Keratinocyte (primary cell): ENCODE measurements at regions not wholly inside any gene's neighbourhood (a gene's known extent, or its start where the extent isn't known, plus 50 kb on each side); places are given as distances from the start of the nearest gene placed in this dataset.

Source experiments
- DNase-seq: peaks from one replicate; pipeline ENCODE4 v3.0.0-alpha.2; 2011; ENCODE audit warnings: low read depth, missing footprints, low spot score
- FAIRE-seq: peaks from 2 replicates; lab custom pipeline; 2011; peaks lifted over from hg19 to GRCh38; lab: Jason Lieb, UNC
- H2AFZ ChIP-seq: 2 replicates; pipeline ENCODE4 v1.6.0; 2012; ENCODE audit warnings: low read length, control low read depth, inconsistent platforms; ENCODE audit not compliant: control insufficient read depth
- H3K27ac ChIP-seq: 2 replicates; pipeline ENCODE4 v1.5.1; 2011; ENCODE audit warnings: low read length; ENCODE audit not compliant: control insufficient read depth, insufficient read depth
- H3K27me3 ChIP-seq: 3 replicates; pipeline ENCODE4 v1.6.0; 2011; ENCODE audit warnings: low read length; ENCODE audit not compliant: control insufficient read depth, insufficient read depth; ENCODE audit errors: extremely low read depth
- H3K36me3 ChIP-seq, 2 experiments: 2 replicates in 1 of 2; 3 replicates in 1 of 2; pipeline ENCODE4 v1.5.1; 2011; ENCODE audit warnings: low read length in 2 of 2, mild to moderate bottlenecking in 1 of 2; ENCODE audit not compliant: control insufficient read depth in 2 of 2, insufficient read depth in 2 of 2; ENCODE audit errors: extremely low read depth in 1 of 2
- H3K4me1 ChIP-seq: 3 replicates; pipeline ENCODE4 v1.5.1; 2011; ENCODE audit warnings: low read length; ENCODE audit not compliant: control insufficient read depth, insufficient read depth; ENCODE audit errors: extremely low read depth
- H3K4me2 ChIP-seq: 3 replicates; pipeline ENCODE4 v1.6.0; 2011; ENCODE audit warnings: low read depth, low read length; ENCODE audit not compliant: control insufficient read depth, insufficient read depth; ENCODE audit errors: extremely low read depth
- H3K4me3 ChIP-seq, 3 experiments: fragments of 200-600 bp in 1 of 3; sonication (generic) in 1 of 3; 2 replicates in 2 of 3; 3 replicates in 1 of 3; pipeline ENCODE4 v1.5.1; 2011 to 2016; ENCODE audit warnings: low read length in 3 of 3, mild to moderate bottlenecking in 3 of 3, control low read depth in 2 of 3, inconsistent platforms in 1 of 3, low read depth in 1 of 3, mixed read lengths in 1 of 3, mixed run types in 1 of 3, moderate library complexity in 1 of 3; ENCODE audit not compliant: control insufficient read depth in 2 of 3, insufficient read depth in 2 of 3; ENCODE audit errors: extremely low read depth in 1 of 3
- H3K79me2 ChIP-seq: 2 replicates; pipeline ENCODE4 v1.6.0; 2012; ENCODE audit warnings: low read length; ENCODE audit not compliant: control insufficient read depth, insufficient read depth
- H3K9ac ChIP-seq: 3 replicates; pipeline ENCODE4 v1.6.0; 2011; ENCODE audit warnings: low read length; ENCODE audit not compliant: control insufficient read depth, insufficient read depth; ENCODE audit errors: extremely low read depth
- H3K9me1 ChIP-seq: 3 replicates; pipeline ENCODE4 v1.6.0; 2011; ENCODE audit warnings: low read length; ENCODE audit not compliant: control insufficient read depth, insufficient read depth; ENCODE audit errors: extremely low read depth
- H3K9me3 ChIP-seq: 2 replicates; pipeline ENCODE4 v1.5.1; 2012; ENCODE audit warnings: low read depth, low read length; ENCODE audit not compliant: control insufficient read depth
- H4K20me1 ChIP-seq: 3 replicates; pipeline ENCODE4 v1.6.0; 2011; ENCODE audit warnings: low read length; ENCODE audit not compliant: control insufficient read depth, insufficient read depth; ENCODE audit errors: extremely low read depth
- EZH2 ChIP-seq: IDR thresholded peaks from one replicate; pipeline ENCODE4 v1.6.1; 2012; ENCODE audit warnings: inconsistent platforms, mild to moderate bottlenecking, low read length, moderate library complexity
- dilution Hi-C: fragments of 300-500 bp; cut with MboI; formaldehyde crosslinking; loops from one replicate; pipeline ENCODE4 v1.7.0; 2020; ENCODE audit warnings: low sequenced_read_pairs; ENCODE audit not compliant: extremely low pct_ligation_motif_present
- TF ChIP-seq, protein P1 (sequence below), 3 experiments: IDR thresholded peaks in 1 of 3; conservative IDR thresholded peaks in 1 of 3; optimal IDR thresholded peaks in 1 of 3; 2 replicates in 2 of 3; 3 replicates in 1 of 3; pipeline versions ENCODE3 to v1.5.1; 2011; ENCODE audit warnings: low read length in 3 of 3, mild to moderate bottlenecking in 3 of 3, moderate library complexity in 2 of 3, control low read depth in 1 of 3, inconsistent platforms in 1 of 3; ENCODE audit not compliant: insufficient read depth in 2 of 3; ENCODE audit errors: extremely low read depth in 1 of 3

DNA sequence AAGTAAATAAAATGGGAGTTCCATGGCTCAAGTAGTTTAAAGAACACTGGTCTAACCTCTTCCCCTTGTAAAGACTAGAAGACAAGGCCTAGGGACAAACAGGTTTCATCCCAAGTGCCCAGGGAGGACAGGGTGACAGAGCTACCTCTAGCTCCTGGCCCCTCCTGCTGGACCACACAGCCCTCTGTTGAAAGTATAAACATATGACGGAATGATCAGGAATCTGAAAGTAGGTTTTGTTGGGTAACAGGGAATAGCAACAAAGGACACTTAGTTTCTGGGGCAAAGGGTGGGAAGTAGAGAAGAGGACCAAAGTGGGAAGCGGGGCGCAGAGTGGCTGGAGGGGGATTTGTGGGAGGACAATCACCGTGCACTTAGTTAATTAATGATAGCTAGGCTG lies 67.0 kb upstream of the DAB2IP start:
- Histone ChIP-seq H2AFZ (no peak overlapping the region), H3K27ac (no peak overlapping the region), H3K9ac (no peak overlapping the region), H3K4me2 (no peak overlapping the region), H3K4me1 (no peaks in the 10 kb centered on the region), H3K9me1 (no peaks in the 10 kb centered on the region), H3K9me3 (no peaks in the 10 kb centered on the region), H3K36me3 (no peaks in the 10 kb centered on the region), H3K27me3 (peaks cover 10% of the 10 kb centered on the region), H3K79me2 (no peaks in the 10 kb centered on the region), H3K4me3 (no peak overlapping the region), H4K20me1 (no peaks in the 10 kb centered on the region)
- dilution Hi-C loops = no loop called here
- TF ChIP-seq EZH2 = no peak
- TF ChIP-seq, protein P1, sequence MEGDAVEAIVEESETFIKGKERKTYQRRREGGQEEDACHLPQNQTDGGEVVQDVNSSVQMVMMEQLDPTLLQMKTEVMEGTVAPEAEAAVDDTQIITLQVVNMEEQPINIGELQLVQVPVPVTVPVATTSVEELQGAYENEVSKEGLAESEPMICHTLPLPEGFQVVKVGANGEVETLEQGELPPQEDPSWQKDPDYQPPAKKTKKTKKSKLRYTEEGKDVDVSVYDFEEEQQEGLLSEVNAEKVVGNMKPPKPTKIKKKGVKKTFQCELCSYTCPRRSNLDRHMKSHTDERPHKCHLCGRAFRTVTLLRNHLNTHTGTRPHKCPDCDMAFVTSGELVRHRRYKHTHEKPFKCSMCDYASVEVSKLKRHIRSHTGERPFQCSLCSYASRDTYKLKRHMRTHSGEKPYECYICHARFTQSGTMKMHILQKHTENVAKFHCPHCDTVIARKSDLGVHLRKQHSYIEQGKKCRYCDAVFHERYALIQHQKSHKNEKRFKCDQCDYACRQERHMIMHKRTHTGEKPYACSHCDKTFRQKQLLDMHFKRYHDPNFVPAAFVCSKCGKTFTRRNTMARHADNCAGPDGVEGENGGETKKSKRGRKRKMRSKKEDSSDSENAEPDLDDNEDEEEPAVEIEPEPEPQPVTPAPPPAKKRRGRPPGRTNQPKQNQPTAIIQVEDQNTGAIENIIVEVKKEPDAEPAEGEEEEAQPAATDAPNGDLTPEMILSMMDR (optimal IDR thresholded peaks at IDR 0.05 in 1 of 3, IDR thresholded peaks at IDR 0.05 in 1 of 3, conservative IDR thresholded peaks at IDR 0.05 in 1 of 3; ENCODE audit: extremely low read depth in 1 of 3, insufficient read depth in 2 of 3, low read length in 3 of 3) = no peak
- no peak for FAIRE-seq
- no peak for DNase-seq

DNA sequence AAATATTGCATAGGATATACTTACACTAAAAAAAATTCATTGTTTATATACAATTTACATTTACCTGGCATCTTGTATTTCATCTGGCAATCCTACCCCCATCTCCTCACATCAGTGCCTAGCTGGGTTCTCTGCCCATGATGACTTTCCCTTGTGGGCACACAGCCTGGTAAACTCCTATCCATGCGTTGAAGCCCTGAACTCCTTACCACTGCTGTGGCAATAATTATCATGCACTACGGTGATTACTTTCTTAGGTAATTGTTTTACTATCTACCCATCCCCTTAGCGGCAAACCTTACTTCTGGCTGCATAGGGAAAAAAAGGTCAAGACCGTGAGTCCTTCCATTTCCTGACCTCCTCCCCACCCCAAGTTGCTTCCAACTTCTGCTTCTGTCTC lies 63.6 kb upstream of the DAB2IP start:
- H3K4me3 ChIP-seq = no peak overlapping the region
- H3K4me1 ChIP-seq = no peaks in the 10 kb centered on the region
- no peak overlapping the region for H3K9ac ChIP-seq
- no peak for FAIRE-seq
- DNase-seq = no peak
- H3K36me3 ChIP-seq = no peaks in the 10 kb centered on the region
- TF ChIP-seq EZH2 = no peak
- TF ChIP-seq, protein P1 (optimal IDR thresholded peaks at IDR 0.05 in 1 of 3, IDR thresholded peaks at IDR 0.05 in 1 of 3, conservative IDR thresholded peaks at IDR 0.05 in 1 of 3; ENCODE audit: extremely low read depth in 1 of 3, insufficient read depth in 2 of 3, low read length in 3 of 3) = no peak
- H2AFZ ChIP-seq = no peak overlapping the region
- dilution Hi-C loops = no loop called here
- H3K27me3 ChIP-seq = peaks cover 13% of the 10 kb centered on the region
- H3K9me3 ChIP-seq = no peaks in the 10 kb centered on the region
- H4K20me1 ChIP-seq = no peaks in the 10 kb centered on the region
- H3K9me1 ChIP-seq = no peaks in the 10 kb centered on the region
- H3K27ac ChIP-seq = no peak overlapping the region
- H3K4me2 ChIP-seq = no peak overlapping the region
- no peaks in the 10 kb centered on the region for H3K79me2 ChIP-seq
